ENCODE measurements at regions not wholly inside any gene's neighbourhood (a gene's known extent, or its start where the extent isn't known, plus 50 kb on each side); places are given as distances from the start of the nearest gene placed in this dataset.

DNA sequence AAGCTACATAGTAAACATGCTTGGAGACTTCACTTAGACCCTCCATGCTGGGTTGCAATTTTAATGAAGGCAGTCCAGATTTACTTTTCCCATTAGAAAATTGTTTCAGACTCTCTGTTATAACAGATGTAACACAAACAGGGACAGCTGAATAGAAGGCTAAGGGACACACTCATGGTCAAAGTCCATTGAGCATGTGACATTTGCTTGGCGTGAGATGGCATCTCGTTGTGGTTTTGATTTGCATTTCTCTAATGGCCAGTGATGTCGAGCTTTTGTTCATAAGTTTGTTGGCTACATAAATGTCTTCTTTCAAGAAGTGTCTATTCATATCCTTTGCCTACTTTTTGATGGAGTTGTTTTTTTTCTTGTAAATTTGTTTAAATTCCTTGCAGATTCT, 358.2 kb upstream of the CLNK start:
- no peak for DNase-seq

DNA sequence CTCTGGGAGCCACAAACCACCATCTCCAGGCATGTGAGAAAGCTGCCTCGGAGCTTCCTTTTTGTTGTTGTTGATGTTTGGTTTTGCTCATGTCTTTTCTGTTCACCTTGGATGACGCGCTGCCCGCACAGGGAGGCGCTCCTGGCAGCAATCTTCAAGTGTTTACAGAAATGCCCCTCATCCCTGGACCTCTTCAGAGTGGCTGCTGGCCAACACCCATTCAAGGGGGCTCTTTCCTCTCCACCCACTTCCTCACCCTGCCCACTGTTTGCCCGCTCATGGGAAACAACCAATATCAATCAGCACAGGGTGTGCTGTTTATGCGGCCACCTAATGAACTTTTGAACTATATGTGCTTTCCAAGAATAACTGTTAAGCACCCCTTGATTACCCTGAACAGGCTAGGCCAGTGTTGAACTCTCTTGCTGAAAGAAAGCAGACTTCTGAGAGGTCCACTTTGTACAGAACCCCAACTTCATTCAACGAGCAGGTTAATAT, 355.1 kb upstream of the CLNK start:
- no peak for DNase-seq

DNA sequence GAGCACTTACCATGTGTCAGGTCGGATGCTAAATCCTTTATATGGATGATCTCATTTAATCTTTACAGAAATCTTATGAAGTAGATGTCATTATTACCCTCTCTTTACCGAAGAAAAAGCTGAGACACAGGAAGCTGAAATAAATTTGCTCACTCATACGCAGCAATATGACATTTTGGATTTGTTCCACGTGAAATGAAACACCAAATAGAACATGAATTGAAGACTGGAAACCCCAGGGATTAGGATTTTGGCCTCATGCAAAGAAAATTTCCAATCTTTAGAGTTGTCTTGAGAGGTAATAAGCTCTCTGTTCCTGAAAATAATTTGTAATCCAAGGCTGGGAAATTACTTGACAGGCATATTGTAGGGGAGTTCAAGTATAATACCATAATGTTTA, 354.4 kb upstream of the CLNK start:
- DNase-seq = no peak

DNA sequence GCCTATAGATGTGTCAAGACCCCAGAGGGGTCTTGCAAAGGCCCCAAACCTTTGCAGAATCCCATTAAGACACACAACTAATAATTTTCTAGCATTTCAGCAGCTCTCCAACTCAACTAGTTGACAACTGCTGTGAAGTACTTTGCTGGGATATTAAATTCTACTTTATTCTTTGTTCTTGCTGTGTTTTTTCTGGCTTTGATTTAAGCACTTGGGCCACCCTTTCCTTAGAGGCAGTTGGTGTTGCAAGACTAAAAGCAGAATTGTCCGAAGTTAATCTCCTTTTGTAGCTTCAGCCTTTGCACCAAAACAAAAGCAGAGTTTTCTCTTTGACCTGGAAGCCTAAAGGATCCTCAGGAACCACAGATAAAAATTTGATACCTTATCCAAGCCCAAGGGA, 353.1 kb upstream of the CLNK start:
- no peak for DNase-seq

DNA sequence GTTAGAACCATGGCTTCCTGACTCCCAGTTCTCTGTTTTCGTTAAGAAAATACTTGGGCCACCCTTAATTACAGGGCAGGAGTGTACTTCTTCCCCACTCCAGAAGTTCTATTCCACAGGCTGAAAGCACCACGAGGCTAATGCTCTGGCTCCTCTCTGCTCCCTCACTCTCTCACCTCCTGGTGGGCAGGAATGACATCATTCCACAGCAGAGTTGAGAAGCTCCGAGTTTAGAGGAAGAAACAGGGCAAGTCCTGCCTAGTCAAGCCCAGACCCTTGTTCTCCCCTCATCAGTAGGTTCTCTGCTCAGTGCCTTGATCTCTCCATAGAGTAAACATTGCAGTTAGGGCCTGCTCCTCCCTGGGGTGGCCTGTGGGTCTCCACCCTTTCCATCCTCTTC, 343.8 kb upstream of the CLNK start:
- DNase-seq = no peak

DNA sequence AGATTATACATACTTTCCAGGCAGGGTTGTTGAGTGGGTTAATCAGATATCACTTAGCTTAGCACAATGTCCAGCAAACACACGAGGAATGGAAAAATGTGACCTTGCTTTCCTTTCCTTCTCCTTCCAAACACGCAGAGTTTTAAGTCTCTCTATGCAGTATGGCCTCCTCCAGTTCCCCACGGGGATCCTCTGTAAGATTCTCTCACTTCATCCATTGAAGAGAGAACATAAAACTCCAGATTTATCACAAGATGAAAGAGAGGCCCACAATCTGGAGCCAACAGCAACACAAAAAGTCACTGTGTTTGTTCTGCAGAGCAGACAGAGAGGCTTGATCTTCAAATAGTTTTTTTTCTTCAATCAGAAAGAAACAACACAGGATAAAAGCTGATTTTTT, 336.8 kb upstream of the CLNK start:
- DNase-seq = no peak

DNA sequence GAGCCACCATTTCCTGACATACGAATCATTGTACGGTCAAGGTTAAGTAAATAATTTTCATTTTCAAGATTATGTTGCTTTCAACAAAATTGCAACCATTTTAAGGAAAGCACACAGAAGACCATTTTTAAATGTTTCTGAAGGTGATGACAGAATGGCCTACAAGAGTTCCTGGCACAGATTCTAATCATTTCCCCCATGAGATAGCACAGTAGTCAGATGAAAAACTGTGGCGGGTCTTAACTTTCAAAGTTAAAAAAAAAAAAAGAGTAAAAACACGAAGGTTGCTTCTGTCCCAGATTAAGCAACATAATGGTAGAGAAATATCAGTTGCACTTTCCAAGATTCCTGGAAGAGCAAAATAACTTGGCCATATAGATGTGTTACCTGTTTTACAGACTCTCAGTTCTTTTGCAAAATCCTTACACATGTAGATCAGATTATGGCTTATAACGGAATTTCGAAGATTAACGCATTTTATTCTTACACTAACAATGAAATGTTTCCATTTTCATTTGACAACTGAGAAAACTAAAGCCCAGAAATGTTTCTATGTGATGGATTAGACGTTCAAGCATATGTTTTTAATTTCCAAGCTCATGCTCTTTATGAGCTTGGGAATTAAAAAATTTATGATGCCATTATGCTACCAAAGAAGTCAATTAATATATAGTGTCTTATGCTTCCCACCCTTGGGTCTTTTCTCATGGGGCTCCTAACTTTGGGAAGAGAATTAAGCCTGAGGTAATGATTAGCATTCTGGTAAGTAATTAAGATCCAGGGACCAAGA, 335.1 kb upstream of the CLNK start:
- no peak for DNase-seq

DNA sequence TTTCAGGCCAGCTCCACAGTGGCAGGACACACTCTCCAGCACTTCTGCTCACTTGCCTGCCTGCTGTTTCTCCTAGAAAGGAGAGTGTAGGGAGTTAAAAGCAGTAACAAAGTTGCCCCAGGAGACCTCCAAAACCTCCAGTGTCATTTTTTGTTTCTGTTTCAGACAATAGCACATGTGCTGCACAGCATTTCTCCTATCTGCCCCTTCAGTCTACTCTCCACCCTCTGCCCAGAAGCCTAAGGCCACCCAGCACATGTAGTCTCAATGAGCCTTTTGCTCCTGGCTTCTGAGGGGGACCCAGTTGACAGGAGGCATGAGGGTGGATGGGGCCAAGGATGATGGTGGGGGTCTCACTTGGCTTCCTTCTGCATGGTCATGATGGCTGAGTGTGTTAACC, 329.6 kb upstream of the CLNK start:
- DNase-seq = no peak

DNA sequence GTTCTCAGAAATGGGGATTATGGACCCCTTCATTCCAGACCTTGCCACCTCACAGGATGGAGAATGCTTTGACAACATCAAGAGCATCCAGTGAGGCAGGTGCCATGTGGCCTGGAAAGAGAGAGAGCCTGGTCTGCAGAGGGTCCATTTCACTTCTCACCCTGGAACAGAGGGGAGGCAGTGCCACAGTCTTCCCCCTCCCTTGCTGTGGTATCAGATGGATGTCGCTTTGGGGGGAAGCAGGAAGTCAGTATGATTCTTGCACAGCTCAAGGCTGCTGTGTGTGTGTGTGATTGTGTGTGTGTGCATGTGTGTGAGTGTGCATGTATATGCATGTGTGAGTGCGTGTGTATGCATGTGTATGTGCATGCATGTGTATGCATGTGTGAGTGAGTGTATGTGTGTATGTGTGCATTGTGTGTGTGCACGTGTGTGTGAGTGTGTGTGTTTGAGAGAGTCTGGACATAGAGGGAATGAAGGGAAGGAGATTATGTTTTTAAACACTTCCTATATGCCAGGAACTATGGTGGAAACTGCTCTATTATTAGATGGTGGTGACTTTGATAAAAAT, 328.6 kb upstream of the CLNK start:
- DNase-seq = no peak

DNA sequence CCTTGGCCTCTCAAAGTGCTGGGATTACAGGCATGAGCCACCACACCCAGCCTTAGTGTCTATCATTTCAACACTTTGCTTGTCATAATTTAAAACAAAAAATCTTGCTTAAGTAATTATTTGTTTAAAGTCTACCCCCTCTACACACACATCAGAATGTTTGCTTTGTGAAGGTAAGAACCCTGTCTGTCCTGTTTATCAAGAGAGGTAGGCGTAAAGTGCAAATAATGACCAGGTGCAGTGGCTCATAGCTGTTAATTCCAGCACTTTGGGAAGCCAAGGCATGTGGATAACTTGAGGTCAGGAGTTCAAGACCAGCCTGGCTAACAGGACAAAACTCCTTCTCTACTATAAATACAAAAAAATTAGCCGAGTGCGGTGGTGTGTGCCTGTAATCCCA, 326.7 kb upstream of the CLNK start:
- no peak for DNase-seq

DNA sequence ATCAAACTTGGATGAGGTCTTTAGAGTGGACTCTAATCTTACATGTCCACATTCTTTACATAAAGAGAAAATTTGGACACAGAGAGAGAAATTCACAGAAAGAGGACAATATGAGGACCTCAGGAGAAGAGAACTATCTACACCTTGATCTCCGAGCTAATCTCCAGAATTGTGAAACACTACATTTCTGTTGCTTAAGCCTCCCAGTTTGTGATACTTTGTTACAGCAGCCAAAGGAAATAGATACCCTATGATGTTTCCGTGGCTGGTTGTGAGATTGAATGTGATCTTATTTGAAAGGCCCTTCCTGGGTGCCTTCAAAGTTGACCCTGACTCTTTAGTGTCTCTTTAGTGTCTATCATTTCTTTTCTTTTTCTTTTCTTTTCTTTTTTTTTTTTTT, 326.1 kb upstream of the CLNK start:
- DNase-seq = no peak

DNA sequence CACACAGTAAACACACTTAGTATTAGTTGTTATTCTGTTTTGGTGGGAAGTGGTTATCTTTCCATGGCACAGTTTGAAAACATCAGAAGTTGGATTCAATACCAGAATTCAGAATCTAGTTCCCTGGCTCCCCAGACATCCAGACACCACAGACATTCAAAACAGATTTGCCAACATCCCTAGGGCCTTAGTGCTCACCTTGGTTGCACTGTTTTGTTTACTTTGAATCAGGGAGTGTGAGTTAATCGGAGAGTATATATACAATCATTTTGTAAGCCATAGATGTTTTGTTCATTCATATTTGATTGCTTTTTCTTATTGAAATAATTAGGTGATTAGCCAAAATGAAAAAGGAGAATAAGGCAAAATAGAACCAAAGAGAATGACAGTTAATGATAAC, 324.7 kb upstream of the CLNK start:
- no peak for DNase-seq

DNA sequence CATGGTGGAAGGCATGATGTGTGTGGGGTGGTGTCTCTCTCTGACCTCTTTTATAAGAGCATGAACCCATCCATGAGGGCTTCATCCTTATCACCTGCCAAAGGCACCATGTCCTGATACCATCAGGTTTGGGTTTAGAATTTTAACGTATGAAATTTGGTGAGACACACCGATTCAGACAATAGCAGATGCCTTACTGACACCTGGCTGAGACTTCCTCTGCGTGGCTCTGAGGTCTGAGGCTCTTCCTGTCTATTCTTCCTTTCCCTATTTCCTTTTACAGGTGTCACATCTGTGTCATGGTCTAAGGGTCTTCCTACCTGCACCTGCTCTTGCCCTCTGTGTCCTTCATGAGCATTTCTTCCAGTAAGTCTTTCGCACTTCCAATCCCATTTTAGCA, 320.7 kb upstream of the CLNK start:
- DNase-seq = no peak

DNA sequence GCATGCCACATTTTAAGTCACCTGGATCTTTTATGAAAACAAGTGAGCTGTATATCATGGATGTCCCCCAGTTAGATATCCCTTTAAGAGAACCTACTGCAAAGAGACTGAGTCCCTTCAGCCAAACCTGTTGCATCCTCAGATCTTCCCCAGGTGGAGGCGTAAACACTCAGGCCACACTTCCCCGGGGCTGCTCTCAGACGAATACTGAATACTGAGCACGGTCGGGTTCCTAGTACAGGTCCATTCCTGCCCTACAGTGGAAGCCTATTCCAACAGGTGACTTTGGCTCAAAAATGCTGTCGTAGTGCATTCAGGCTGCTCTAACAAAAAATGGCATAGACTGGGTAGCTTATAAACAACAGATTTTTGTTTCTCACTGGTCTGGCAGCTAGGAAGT, 320.2 kb upstream of the CLNK start:
- DNase-seq = no peak

DNA sequence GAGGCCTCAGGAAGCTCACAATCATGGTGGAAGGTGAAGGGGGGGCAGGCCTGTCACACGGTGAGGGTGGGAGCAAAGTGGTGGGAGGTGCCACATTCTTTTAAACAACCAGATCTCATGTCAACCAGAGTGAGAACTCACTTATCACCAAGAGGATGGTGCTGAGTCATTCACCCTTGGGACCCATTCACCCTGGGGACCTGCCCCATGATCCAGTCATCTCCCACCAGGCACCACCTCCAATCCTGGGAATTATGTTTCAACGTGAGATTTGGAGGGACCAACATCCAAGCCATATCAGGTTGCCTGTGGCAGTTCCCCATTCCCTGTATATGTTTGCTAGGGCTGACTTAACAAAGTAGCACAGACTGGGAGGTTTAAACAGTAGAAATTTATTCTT, 318.4 kb upstream of the CLNK start:
- no peak for DNase-seq

DNA sequence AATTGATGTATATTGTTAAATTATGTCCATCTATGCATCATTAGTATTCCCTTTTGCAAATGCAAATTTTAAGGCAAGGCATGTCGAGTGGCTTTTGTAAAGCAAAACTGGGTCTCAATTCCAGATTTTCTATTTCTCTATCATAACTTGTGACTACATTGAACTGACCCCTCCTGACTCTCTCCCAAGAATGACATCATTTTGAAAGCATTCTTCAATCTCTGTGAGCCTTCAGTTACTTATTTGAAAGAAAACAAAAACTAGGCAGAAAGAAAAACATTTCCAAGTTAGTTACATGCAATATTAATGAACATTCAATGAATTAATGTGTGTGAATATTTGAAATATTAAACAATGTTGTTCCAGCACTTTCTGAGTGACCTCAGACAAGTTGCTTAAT, 314.3 kb upstream of the CLNK start:
- DNase-seq = no peak

DNA sequence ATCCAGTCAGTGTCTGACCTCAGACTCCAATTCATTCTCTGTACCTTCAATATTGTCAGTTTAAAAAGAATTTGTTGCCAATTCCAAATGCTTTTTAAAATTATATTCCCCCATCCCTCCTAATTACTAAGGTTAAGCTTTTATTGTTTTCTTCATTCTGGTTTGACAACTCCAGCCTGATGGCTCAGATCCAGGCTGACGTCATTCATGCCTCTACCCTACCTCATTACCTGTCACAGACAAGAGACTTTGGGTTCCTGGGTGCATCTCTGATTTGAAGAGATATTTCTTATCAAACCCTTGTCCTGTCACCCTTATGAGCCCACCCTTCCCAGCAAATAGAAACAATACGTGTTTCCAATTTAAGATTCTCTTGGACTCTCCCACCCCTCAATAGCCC, 300.2 kb upstream of the CLNK start:
- DNase-seq = no peak

DNA sequence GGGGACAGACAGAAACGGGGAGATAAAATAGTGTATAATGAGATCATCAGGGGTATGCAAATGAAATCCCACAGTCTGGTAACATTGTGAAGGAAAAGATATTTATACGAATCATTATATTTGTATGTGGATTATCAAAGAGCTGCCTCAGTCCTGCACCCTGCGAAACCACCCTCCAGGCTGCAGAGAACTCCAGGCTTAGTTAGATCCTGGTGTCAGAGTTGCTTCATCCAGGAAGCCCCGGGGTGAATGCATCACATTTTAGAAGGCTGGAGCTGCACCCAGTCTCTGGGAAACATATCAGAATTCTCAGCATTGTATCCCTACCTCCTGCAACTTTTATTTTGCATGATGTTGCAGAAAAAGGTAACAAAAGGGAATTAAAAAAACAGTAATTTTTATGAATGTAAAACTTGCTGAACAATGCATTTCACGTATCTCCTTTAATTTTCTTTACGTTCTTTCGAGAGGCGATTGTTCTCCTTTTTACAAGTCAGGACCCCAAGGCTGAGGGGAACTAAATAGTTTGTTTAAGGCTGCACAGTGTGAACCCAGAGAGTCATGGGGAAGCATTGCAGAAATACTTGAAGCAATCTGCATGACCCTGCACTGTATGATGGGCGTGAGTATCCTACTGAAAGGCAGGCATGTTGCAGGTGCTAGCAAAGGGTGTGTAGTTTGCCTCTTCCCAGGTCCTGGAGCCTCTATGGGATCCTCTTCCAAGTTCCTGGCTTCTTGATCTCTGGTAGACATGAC, 299.5 kb upstream of the CLNK start:
- DNase-seq = no peak

DNA sequence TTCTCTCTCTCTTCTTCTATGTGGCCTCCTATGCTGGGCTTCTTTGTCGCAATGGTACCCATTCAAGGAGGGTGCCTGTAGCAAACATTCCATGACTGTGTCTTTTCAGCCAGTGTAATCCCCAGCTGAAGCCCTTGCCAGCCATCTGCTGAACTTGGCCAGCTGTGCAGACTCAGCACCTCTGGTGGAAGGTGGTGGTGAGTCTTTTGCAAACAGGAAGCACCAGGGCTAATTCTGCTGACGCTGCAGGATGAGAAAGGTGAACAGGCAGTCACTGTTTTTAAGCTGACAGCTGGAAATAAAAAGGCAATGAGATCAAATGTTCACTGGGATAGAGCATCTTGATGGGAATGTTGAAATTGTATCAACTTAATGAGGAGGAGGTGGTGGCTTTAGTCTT, 298.7 kb upstream of the CLNK start:
- no peak for DNase-seq

DNA sequence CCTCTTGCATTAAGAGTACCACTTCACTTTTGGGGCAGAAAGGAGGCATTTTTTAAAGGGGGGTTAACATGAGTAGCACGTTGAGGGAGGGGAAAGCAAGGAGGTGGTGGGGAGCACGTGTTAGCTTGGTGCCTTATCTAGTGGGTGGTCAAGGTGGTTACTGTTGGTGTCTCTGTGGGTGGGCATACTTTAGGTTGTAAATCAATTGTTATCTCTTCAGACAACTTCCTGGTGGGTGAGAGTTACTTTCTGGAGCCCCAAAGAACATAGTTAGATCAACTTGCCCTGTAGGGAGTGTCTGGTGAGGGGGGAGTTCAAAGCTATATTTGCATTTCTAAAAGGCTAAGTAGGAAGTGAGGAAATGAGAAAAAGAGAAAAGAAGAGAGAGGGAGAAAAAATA, 297.7 kb upstream of the CLNK start:
- DNase-seq = no peak

DNA sequence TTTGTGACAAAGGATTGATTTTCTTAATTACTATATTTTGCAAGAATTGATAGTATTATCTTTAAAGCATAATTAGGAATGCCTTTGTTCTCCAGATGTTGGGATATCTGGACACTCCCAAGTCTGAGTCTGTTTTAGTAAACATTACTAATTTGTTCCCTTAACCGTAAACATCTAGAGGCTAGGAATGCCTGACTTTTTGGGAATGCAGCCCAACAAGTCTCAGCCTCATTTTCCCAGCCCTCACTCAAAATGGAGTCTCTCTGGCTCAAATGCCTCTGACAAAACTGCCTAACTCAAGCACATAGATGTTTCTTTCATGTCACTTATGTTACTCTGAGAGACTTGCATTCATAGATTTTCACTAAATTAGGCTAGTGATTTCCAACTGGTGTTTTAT, 297.0 kb upstream of the CLNK start:
- no peak for DNase-seq

DNA sequence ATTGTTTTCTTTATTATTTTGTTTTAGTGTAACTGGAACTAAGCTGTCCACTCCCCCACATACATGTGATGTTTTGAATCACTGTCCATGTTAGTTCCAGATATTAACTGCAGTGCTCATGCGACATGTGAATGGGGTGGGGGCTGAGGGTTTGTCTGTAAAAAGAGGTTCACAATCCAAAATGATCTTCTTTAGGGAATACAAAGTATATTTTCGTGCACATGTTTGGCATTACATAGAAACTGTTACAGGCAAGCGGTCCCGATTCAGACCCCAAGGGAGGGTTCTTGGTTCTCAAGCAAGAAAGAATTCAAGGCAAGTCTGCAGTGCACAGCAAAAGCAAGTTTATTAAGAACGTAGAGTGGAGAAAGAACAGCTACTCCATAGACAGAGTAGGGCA, 296.5 kb upstream of the CLNK start:
- DNase-seq = no peak

DNA sequence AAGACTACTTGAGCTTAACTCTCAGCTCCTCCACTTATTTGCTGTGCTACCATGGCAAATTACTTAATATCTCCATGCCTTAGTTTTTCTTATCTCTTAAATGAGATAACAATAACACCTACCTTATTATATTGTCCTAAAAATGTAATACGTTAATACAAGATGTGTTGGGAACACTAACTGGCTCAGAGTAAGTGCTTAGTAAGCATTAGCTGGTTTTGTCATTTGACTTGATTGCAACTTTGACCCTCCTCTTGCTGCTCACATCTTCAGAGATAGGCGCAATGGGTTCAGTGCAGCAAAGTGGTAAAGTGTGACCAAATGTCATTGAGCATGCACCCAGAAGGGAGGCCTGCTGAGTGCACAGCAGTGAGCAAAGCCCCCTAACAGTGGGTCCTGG, 294.5 kb upstream of the CLNK start:
- no peak for DNase-seq

DNA sequence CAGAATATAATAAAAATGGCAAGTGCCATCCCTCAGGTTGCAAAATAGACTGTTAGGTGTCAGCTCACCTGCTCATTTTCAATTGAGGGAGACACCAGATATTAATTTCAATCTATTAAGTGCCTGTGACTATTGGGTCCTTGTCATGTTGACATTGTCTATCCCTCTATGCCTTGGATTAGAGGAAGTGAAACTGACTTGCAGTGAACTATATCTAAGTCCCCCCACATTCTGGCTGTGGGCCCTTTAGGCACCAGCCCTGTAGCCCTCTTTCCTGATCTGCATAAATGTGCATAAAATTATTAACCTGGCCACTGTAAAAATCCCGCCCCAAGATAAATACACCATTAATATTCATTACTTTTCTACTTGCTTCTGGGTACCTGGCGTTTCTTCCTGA, 293.0 kb upstream of the CLNK start:
- DNase-seq = no peak
